ENCODE measurements at regions not wholly inside any gene's neighbourhood (a gene's known extent, or its start where the extent isn't known, plus 50 kb on each side); places are given as distances from the start of the nearest gene placed in this dataset.
"Not testable (repeated sequence)": the region's sequence is repeated elsewhere in the genome, so short reads cannot be mapped to it uniquely, and the experiment has no call there.

DNA sequence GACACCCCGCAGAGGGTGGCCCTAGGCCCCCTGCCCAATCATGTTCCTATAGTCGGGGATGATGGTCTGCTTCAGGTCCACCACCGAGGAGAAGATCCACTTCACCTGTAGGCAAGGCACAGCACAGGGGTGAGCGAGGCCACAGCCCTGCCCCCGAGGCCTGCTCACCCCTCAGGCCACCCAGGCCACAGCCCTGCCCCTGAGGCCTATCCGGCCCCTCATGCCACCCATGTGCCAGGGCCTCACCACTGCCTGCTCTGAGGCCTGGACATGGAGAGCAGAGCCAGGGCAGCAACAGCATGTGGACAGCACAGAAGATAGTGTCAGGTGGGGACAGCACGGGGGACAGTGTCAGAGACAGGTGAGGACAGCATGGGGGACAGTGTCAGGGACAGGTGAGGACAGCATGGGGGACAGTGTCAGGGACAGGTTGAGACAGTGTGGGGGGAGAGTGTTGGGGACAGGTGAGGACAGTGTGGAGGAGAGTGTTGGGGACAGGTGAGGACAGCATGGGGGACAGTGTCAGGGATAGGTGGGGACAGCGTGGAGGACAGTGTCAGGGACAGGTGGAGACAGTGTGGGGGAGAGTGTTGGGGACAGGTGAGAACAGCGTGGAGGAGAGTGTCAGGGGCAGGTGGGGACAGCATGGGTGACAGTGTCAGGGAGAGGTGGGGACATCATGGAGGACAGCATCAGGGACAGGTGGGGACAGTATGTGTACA is 239.7 kb downstream of the TMEM121 start:
- DNase-seq = no peak

DNA sequence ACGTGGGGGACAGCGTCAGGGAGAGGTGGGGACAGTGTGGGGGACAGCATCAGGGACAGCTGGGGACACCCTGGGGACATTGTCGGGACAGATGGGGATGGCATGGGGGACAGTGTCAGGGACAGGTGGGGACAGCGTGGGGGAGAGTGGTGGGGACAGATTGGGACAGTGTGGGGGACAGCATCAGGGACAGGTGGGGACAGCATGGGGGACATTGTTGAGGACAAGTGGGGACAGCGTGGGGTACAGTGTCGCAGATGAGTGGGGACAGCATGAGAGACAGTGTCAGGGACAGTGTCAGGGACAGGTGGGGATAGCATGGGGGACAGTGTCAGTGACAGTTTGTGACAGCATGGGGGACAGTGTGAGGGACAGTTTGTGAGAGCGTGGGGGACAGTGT is 240.9 kb downstream of the TMEM121 start:
- no peak for DNase-seq

GRCh38 chr14:105768039-105768438 is 241.7 kb downstream of the TMEM121 start:
- DNase-seq = not testable (repeated sequence)

GRCh38 chr14:105769061-105769730 is 242.8 kb downstream of the TMEM121 start:
- peak; percentile 46 for DNase-seq

GRCh38 chr14:105770619-105771216 is 244.3 kb downstream of the TMEM121 start:
- not testable (repeated sequence) for DNase-seq

GRCh38 chr14:105771261-105772226 is 245.2 kb downstream of the TMEM121 start:
- DNase-seq = not testable (repeated sequence)

DNA sequence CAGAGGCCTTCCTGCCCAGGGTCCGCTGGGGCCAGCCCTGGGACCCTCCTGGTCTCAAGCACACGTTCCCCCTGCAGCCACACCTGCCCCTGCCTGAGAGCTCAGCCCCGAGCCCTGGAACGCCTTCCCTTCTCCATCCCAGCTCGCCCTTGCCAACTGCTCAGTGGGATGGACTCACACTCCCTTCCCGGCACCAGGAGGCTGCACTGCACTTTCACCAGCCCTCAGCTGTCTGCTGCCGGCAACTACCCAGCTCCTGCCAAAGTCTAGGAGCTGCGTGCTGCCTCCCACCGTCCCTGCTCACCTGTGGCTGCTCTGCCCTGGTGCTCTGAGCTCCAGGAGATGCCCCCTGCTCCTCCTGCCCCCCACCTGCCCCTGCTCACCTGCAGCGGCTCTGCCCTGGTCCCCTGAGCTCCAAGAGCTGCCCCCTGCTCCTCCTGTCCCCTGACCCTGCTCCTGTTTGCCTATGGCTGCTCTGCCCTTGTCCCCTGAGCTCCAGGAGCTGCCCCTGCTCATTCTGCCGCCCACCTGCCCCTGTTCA is 246.4 kb downstream of the TMEM121 start:
- DNase-seq = peak; percentile 43

DNA sequence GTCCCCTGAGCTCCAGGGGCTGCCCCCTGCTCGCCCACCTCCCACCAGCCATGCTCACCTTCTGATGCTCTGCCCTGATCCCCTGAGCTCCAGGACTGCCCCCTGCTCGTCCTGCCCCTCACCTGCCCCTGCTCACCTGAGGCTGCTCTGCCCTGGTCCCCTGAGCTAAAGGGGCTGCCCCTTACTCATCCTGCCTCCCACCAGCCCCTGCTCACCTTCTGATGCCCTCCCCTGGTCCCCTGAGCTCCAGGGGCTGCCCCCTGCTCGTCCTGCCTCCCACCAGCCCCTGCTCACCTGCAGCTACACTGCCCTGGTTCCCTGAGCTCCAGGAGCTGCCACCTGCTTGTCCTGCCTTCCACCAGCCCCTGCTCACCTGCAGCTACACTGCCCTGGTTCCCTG is 247.2 kb downstream of the TMEM121 start:
- DNase-seq = no peak

GRCh38 chr14:105774001-105774400 is 247.6 kb downstream of the TMEM121 start:
- peak; percentile 52 for DNase-seq

DNA sequence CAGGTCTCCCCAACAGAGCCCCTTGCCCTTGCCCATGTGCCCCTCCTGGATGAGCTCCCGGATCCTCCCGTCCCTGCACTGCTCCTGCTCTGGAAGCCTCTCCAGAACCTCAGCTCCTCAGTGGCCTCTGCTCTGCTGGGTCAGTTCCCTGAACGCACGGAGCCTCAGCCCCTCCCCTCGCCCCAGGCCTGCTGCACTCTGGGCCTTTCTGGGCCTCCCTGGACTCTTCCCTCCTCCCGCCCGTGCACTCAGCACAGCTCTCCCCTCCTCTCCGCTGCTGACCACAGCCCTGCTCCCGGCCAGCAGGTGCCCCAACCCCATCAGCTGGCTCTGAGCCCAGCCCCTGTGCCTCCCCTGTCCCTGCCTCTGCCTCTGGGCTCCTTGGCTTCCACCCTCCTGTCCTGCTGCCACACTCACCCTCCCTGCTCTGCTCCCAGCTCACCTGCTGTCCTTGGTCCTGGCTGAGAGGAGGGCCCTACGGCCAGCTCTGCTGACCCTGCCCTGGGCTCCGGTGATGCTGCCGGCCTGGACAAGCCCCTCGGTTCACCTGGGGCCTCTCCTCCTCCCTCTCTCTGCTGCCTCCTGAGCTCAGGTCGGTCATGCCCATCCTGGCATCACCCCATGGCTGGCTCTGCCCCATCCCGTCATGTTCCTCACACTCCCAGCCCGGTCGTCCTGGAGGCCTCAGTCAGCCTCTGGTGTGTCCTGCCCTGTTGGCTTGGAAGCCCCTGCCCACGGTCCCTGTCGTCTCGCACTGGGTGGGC is 248.4 kb downstream of the TMEM121 start:
- DNase-seq = not testable (repeated sequence)

- not testable (repeated sequence) for DNase-seq
These were observed 249.1 kb downstream of the TMEM121 start for GRCh38 chr14:105775349-105775923.

DNA sequence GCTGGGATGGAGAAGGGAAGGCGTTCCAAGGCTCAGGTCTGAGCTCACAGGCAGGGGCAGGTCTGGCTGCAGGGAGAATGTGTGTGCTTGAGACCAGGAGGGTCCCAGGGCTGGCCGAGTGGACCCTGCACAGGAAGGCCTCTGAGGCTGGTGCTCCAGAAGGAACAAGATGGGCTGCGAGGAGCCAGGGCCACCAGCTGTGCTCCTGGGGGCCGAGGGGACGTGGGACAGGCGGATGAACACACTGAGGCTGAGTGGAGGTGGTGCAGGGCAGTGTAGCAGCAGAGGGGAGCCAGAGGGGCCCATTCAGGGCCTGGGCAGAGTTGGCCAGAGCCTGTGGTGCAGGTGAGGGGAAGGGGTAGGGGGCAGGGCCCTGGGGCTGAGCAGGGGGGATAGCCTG is 249.7 kb downstream of the TMEM121 start:
- DNase-seq = not testable (repeated sequence)

- no peak for DNase-seq
These were observed 250.5 kb downstream of the TMEM121 start for GRCh38 chr14:105776924-105777323.

DNA sequence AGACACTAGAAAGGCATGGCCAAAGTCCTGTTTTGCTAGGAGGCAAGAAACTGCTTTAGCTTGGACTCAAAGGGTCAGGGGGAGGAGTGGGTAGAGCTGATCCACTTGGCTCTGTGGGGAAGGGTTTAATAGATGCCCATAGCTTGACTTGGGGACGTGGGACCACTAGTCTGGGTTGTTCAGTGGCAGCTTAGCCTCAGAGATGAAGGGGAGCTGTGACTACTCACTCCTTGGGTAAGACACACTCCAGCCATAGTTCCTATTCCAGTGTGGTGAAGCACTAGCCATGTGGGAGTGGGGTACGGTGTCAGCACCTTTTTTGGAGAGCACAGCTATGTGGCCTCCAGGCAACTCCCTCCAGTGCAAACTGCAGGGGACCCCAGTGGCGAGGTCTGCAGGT is 257.3 kb downstream of the TMEM121 start:
- DNase-seq = no peak

GRCh38 chr14:105793836-105794235 is 267.5 kb downstream of the TMEM121 start:
- no peak for DNase-seq

DNA sequence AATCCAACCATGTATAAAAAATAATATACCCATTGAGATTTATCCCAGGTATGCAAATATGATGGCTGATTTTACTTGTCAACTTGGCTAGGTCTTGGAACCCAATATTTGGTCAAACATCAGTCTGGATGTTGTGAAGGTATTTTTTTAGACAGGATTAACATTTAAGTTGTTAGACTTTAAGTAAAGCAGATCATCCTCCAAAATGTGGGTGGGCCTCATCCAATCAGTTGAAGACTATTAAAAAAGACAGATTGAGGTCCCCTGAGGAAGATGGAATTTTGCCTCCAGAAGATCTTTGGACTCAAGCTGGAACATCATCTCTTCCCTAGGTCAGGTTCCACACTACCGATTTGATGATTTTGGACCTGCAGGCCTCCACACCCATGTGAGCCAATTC is 271.2 kb downstream of the TMEM121 start:
- DNase-seq = no peak

DNA sequence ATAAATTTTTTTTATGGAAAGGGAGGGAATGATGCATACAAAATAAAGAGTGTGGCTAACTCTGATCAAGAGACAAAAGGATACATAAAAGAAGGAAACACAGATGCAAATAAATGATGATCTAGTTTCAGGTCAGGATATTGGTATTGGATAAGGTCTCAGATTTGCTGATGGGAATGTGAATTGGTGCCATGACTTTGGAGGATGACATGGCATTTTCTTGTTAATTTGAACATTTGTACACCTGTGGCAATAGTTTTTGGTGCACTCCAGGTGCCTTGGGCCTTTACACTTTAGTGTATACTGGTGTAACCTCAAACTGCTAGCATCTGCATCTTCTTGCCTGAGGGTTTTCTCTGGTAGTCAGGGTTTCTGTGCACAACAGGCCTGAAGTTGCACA is 279.3 kb downstream of the TMEM121 start:
- no peak for DNase-seq

DNA sequence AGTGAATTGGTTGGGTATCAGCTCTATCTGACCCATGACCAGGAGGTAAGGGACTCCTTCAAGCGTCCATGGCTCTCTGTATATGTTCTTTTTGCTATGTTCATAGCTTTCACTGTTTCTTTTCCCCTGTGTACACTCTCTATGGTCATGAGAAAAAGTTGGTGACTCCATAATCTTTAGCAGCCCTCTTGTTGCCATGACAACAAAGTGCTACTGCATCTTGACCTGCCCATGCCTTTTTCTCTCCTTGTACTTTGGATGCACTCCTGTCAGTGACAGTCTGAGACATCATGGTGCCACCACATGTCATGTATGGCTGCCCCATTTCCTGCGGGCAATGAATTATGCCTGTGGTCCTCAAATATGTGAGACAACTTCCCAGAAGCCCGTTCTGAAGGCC is 280.2 kb downstream of the TMEM121 start:
- no peak for DNase-seq

GRCh38 chr14:105817971-105818711 is 291.8 kb downstream of the TMEM121 start:
- DNase-seq = no peak

- DNase-seq = no peak
These were observed 292.3 kb downstream of the TMEM121 start for GRCh38 chr14:105818712-105819005.

DNA sequence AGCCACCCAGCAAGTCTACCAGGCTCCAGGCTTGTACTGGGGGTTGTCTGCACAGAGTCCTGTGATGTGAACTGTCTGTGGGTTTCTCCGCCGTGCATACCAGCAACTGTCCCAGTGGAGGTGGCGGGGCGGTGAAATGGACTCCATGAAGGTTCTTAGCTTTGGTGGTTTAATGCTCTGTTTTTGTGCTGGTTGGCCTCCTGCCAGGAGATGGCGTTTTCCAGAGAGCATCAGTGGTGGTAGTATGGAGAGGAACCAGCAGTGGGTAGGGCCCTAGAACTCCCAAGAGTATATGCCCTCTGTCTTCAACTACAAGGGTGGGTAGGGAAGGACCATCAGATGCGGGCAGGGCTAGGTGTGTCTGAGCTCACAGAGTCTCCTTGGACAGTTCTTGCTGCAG is 303.8 kb downstream of the TMEM121 start:
- DNase-seq = no peak

All from DMS79 treated with DMSO at 0.1 percent for 48 hours (cell line).